GM12878 (cell line): ENCODE measurements at regions not wholly inside any gene's neighbourhood (a gene's known extent, or its start where the extent isn't known, plus 50 kb on each side); places are given as distances from the start of the nearest gene placed in this dataset.

Source experiments
- ATAC-seq: fragments of 200-7000 bp; cut with Tn5 transposase; 3 replicates; pipeline ENCODE4 v1.9.1; 2020; ENCODE audit warnings: mild to moderate bottlenecking, moderate library complexity
- BruUV-seq: library from RNA; stranded (reverse); fragments of 400-500 nt; replicated peaks from 2 replicates; lab custom pipeline; 2021; lab: Mats Ljungman, UMichigan
- CTCF ChIA-PET: fragments of 300-600 bp; sonication (Branson Sonifier 250); formaldehyde crosslinking; extraction: SDS; loops from one replicate; lab custom pipeline; 2021; ENCODE audit warnings: inconsistent platforms; lab: Yijun Ruan, JAX
- POLR2A ChIA-PET: fragments of 350-600 bp; formaldehyde crosslinking; extraction: SDS; loops from one replicate; lab custom pipeline; 2021; ENCODE audit warnings: inconsistent platforms; lab: Charles Lee
- RAD21 ChIA-PET: fragments of 300-600 bp; sonication (Branson Sonifier 250); formaldehyde crosslinking; loops from one replicate; lab custom pipeline; 2023; ENCODE audit warnings: antibody characterized with exemption; ENCODE audit not compliant: unreplicated experiment; lab: Charles Lee
- SMC1A ChIA-PET: fragments of 300-600 bp; sonication (Branson Sonifier 250); formaldehyde crosslinking; loops from one replicate; lab custom pipeline; 2023; ENCODE audit not compliant: unreplicated experiment, uncharacterized antibody; lab: Charles Lee
- DNase-seq: peaks from one replicate; pipeline ENCODE4 v3.0.0-alpha.2; 2011; ENCODE audit warnings: low read depth, low spot score
- FAIRE-seq: peaks from 3 replicates; lab custom pipeline; 2011; peaks lifted over from hg19 to GRCh38; lab: Jason Lieb, UNC
- H2AFZ ChIP-seq: 2 replicates; pipeline ENCODE4 v1.6.0; 2011; ENCODE audit warnings: low read depth, low read length, control low read depth; ENCODE audit not compliant: control insufficient read depth
- H3K27ac ChIP-seq: 2 replicates; pipeline ENCODE4 v1.5.1; 2011; ENCODE audit warnings: control low read depth; ENCODE audit not compliant: control insufficient read depth, insufficient read depth
- H3K27me3 ChIP-seq, 2 experiments: replicated peaks in 1 of 2; 2 replicates each; pipeline versions ENCODE4 v1.6.0 to v1.6.1; 2011; ENCODE audit warnings: low read length in 1 of 2; ENCODE audit not compliant: control insufficient read depth in 2 of 2, insufficient read depth in 2 of 2
- H3K36me3 ChIP-seq, 2 experiments: 2 replicates each; pipeline ENCODE4 v1.5.1; 2011; ENCODE audit warnings: low read length in 1 of 2; ENCODE audit not compliant: control insufficient read depth in 2 of 2, insufficient read depth in 2 of 2
- H3K4me1 ChIP-seq: 2 replicates; pipeline ENCODE4 v1.6.1; 2011; ENCODE audit warnings: mild to moderate bottlenecking, low read length, moderate library complexity, mixed read lengths; ENCODE audit not compliant: control insufficient read depth, insufficient read depth
- H3K4me2 ChIP-seq: 2 replicates; pipeline ENCODE4 v1.6.0; 2011; ENCODE audit warnings: control low read depth; ENCODE audit not compliant: control insufficient read depth, insufficient read depth
- H3K4me3 ChIP-seq: fragments of 200-600 bp; sonication (generic); 2 replicates; pipeline ENCODE4 v1.5.1; 2016
- H3K79me2 ChIP-seq: 2 replicates; pipeline ENCODE4 v1.6.0; 2011; ENCODE audit warnings: low read length; ENCODE audit not compliant: control insufficient read depth, insufficient read depth
- H3K9ac ChIP-seq: 2 replicates; pipeline ENCODE4 v1.8.0; 2011; ENCODE audit warnings: low read length, control low read depth, mixed read lengths; ENCODE audit not compliant: control insufficient read depth, insufficient read depth
- H3K9me3 ChIP-seq: replicated peaks from 3 replicates; pipeline ENCODE4 v1.5.1; 2011; ENCODE audit warnings: mild to moderate bottlenecking, low read length; ENCODE audit not compliant: control insufficient read depth, insufficient read depth
- H4K20me1 ChIP-seq: 2 replicates; pipeline ENCODE4 v1.6.0; 2011; ENCODE audit not compliant: control insufficient read depth, insufficient read depth
- BHLHE40 ChIP-seq, 2 experiments: fragments of 450-650 bp in 1 of 2; IDR thresholded peaks; 2 replicates each; pipeline ENCODE4 v1.6.1; 2011 to 2017; ENCODE audit warnings: low read depth in 2 of 2, borderline replicate concordance in 1 of 2, improper control_type of control experiment in 1 of 2, low read length in 1 of 2, mild to moderate bottlenecking in 1 of 2
- CREM ChIP-seq: IDR thresholded peaks from 2 replicates; pipeline ENCODE4 v1.6.1; 2014; ENCODE audit warnings: antibody characterized with exemption, low read depth
- DPF2 ChIP-seq: fragments of 450-650 bp; IDR thresholded peaks from 2 replicates; pipeline ENCODE4 v1.6.1; 2017; ENCODE audit warnings: mild to moderate bottlenecking
- EED ChIP-seq: sonication (generic); IDR thresholded peaks from 2 replicates; pipeline ENCODE4 v1.6.1; 2016; ENCODE audit warnings: antibody characterized with exemption, low read depth
- GABPA ChIP-seq: IDR thresholded peaks from 2 replicates; pipeline ENCODE4 v1.6.1; 2014; ENCODE audit warnings: antibody characterized with exemption, low read depth, mild to moderate bottlenecking, inconsistent platforms
- IKZF2 ChIP-seq, 2 experiments: fragments of 450-650 bp; IDR thresholded peaks; 2 replicates each; pipeline ENCODE4 v1.6.1; 2017; ENCODE audit warnings: mild to moderate bottlenecking in 2 of 2, moderate library complexity in 2 of 2
- NBN ChIP-seq: fragments of 450-650 bp; IDR thresholded peaks from 2 replicates; pipeline ENCODE4 v1.6.1; 2016
- NFIC ChIP-seq: IDR thresholded peaks from 2 replicates; pipeline ENCODE4 v1.6.1; 2012; ENCODE audit warnings: low read depth, mild to moderate bottlenecking, inconsistent platforms, low read length, moderate library complexity
- PAX8 ChIP-seq: fragments of 450-650 bp; IDR thresholded peaks from 2 replicates; pipeline ENCODE4 v1.6.1; 2017; ENCODE audit warnings: mild to moderate bottlenecking, moderate library complexity
- RB1 ChIP-seq: fragments of 450-650 bp; formaldehyde crosslinking; IDR thresholded peaks from 2 replicates; pipeline ENCODE4 v1.6.1; 2017; ENCODE audit warnings: mild to moderate bottlenecking, borderline replicate concordance
- RFX5 ChIP-seq: IDR thresholded peaks from 2 replicates; pipeline ENCODE4 v1.6.1; 2011; ENCODE audit warnings: low read depth, low read length, improper control_type of control experiment
- SIN3A ChIP-seq: IDR thresholded peaks from 2 replicates; pipeline ENCODE4 v1.6.1; 2012; ENCODE audit warnings: low read depth, low read length, improper control_type of control experiment
- TCF7 ChIP-seq: IDR thresholded peaks from 2 replicates; pipeline ENCODE4 v1.6.1; 2014; ENCODE audit warnings: antibody characterized with exemption, borderline replicate concordance
- ZZZ3 ChIP-seq: IDR thresholded peaks from 2 replicates; pipeline ENCODE4 v1.6.1; 2011; ENCODE audit warnings: low read depth; ENCODE audit not compliant: control insufficient read depth, insufficient read length
- WGBS: methylation state at CpG from one replicate; pipeline ENCODE4 v1.1.6; 2016; ENCODE audit warnings: low lambda C conversion rate; ENCODE audit not compliant: insufficient replicate concordance, insufficient coverage; ENCODE audit errors: missing lambda C conversion rate; 5-methylcytosine and 5-hydroxymethylcytosine counted together
- in situ Hi-C: fragments of 300-500 bp; cut with MboI; formaldehyde crosslinking; loops from 9 replicates; pipeline ENCODE4 v1.14.3; 2018; ENCODE audit warnings: mixed read lengths
- intact Hi-C: fragments of 100-400 bp; cut with micrococcal nuclease; formaldehyde crosslinking; loops from one replicate; pipeline ENCODE4 v1.14.2; 2022; ENCODE audit not compliant: unreplicated experiment
- TF ChIP-seq, protein P1 (sequence below): fragments of 450-650 bp; IDR thresholded peaks from 2 replicates; pipeline ENCODE4 v1.6.1; 2017; ENCODE audit warnings: mild to moderate bottlenecking, moderate library complexity
- TF ChIP-seq, protein P2 (sequence below): fragments of 450-650 bp; formaldehyde crosslinking; IDR thresholded peaks from 2 replicates; pipeline ENCODE4 v1.4.0; 2022; ENCODE audit warnings: mild to moderate bottlenecking, moderate library complexity
- TF ChIP-seq, protein P3 (sequence below): IDR thresholded peaks from 2 replicates; pipeline ENCODE4 v1.6.1; 2012; ENCODE audit warnings: mild to moderate bottlenecking, low read depth, low read length

DNA sequence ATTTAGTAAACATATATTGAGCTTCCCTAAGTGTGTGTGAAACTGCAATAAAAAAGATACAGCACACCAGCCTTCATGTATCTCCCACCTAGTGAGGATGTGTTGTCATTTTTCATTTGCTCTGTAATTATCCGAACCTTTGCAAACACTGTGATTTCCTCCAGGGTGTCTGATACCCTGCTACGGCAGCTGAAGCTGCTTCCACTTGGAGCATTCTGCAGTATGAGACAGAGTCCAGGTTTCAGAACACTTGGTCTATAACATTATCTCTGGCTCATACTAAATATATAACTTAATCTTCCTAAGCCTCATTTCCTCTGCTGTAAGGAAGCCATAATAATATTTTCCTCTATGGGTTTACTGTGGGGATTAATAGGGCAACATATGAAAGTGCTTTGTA, 1338.1 kb upstream of the SLC10A2 start:
- no peak overlapping the region for H3K4me2 ChIP-seq
- no peak for ATAC-seq
- TF ChIP-seq IKZF2 (IDR thresholded peaks at IDR 0.05) (no peak), NBN (no peak), RFX5 (no peak), PAX8 (no peak), BHLHE40 (IDR thresholded peaks at IDR 0.05; ENCODE audit: borderline replicate concordance in 1 of 2, low read depth in 2 of 2, low read length in 1 of 2) (no peak), NFIC (no peak), CREM (no peak), GABPA (no peak), TCF7 (no peak), RB1 (no peak), ZZZ3 (no peak), DPF2 (no peak), SIN3A (no peak), EED (no peak)
- TF ChIP-seq, protein P1, sequence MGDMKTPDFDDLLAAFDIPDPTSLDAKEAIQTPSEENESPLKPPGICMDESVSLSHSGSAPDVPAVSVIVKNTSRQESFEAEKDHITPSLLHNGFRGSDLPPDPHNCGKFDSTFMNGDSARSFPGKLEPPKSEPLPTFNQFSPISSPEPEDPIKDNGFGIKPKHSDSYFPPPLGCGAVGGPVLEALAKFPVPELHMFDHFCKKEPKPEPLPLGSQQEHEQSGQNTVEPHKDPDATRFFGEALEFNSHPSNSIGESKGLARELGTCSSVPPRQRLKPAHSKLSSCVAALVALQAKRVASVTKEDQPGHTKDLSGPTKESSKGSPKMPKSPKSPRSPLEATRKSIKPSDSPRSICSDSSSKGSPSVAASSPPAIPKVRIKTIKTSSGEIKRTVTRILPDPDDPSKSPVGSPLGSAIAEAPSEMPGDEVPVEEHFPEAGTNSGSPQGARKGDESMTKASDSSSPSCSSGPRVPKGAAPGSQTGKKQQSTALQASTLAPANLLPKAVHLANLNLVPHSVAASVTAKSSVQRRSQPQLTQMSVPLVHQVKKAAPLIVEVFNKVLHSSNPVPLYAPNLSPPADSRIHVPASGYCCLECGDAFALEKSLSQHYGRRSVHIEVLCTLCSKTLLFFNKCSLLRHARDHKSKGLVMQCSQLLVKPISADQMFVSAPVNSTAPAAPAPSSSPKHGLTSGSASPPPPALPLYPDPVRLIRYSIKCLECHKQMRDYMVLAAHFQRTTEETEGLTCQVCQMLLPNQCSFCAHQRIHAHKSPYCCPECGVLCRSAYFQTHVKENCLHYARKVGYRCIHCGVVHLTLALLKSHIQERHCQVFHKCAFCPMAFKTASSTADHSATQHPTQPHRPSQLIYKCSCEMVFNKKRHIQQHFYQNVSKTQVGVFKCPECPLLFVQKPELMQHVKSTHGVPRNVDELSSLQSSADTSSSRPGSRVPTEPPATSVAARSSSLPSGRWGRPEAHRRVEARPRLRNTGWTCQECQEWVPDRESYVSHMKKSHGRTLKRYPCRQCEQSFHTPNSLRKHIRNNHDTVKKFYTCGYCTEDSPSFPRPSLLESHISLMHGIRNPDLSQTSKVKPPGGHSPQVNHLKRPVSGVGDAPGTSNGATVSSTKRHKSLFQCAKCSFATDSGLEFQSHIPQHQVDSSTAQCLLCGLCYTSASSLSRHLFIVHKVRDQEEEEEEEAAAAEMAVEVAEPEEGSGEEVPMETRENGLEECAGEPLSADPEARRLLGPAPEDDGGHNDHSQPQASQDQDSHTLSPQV: no peak
- TF ChIP-seq, protein P2, sequence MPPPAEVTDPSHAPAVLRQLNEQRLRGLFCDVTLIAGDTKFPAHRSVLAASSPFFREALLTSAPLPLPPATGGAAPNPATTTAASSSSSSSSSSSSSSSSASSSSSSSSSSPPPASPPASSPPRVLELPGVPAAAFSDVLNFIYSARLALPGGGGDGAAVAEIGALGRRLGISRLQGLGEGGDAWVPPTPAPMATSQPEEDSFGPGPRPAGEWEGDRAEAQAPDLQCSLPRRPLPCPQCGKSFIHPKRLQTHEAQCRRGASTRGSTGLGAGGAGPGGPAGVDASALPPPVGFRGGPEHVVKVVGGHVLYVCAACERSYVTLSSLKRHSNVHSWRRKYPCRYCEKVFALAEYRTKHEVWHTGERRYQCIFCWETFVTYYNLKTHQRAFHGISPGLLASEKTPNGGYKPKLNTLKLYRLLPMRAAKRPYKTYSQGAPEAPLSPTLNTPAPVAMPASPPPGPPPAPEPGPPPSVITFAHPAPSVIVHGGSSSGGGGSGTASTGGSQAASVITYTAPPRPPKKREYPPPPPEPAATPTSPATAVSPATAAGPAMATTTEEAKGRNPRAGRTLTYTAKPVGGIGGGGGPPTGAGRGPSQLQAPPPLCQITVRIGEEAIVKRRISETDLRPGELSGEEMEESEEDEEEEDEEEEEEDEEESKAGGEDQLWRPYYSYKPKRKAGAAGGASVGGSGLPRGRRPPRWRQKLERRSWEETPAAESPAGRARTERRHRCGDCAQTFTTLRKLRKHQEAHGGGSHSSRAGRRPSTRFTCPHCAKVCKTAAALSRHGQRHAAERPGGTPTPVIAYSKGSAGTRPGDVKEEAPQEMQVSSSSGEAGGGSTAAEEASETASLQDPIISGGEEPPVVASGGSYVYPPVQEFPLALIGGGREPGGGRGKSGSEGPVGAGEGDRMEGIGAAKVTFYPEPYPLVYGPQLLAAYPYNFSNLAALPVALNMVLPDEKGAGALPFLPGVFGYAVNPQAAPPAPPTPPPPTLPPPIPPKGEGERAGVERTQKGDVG: no peak
- TF ChIP-seq, protein P3, sequence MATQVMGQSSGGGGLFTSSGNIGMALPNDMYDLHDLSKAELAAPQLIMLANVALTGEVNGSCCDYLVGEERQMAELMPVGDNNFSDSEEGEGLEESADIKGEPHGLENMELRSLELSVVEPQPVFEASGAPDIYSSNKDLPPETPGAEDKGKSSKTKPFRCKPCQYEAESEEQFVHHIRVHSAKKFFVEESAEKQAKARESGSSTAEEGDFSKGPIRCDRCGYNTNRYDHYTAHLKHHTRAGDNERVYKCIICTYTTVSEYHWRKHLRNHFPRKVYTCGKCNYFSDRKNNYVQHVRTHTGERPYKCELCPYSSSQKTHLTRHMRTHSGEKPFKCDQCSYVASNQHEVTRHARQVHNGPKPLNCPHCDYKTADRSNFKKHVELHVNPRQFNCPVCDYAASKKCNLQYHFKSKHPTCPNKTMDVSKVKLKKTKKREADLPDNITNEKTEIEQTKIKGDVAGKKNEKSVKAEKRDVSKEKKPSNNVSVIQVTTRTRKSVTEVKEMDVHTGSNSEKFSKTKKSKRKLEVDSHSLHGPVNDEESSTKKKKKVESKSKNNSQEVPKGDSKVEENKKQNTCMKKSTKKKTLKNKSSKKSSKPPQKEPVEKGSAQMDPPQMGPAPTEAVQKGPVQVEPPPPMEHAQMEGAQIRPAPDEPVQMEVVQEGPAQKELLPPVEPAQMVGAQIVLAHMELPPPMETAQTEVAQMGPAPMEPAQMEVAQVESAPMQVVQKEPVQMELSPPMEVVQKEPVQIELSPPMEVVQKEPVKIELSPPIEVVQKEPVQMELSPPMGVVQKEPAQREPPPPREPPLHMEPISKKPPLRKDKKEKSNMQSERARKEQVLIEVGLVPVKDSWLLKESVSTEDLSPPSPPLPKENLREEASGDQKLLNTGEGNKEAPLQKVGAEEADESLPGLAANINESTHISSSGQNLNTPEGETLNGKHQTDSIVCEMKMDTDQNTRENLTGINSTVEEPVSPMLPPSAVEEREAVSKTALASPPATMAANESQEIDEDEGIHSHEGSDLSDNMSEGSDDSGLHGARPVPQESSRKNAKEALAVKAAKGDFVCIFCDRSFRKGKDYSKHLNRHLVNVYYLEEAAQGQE: no peak

More for the DNA sequence above, 1338.1 kb upstream of the SLC10A2 start:
- Histone ChIP-seq H3K27ac (no peak overlapping the region), H3K9me3 (no peaks in the 10 kb centered on the region), H3K36me3 (no peaks in the 10 kb centered on the region), H3K27me3 (no peaks in the 10 kb centered on the region), H2AFZ (no peak overlapping the region), H3K9ac (no peak overlapping the region), H3K4me1 (no peaks in the 10 kb centered on the region), H3K79me2 (no peaks in the 10 kb centered on the region), H3K4me3 (no peak overlapping the region), H4K20me1 (no peaks in the 10 kb centered on the region)
- 11% methylated on average over 2 of the region's 2 CpGs for WGBS
- in situ Hi-C loops (no loop called here), intact Hi-C loops (no loop called here)
- ChIA-PET CTCF (no interaction called here), RAD21 (no interaction called here), SMC1A (no interaction called here), POLR2A (no interaction called here)
- DNase-seq (no peak), FAIRE-seq (no peak)
- no TSS peak for BruUV-seq
